ENCODE measurements at regions not wholly inside any gene's neighbourhood (a gene's known extent, or its start where the extent isn't known, plus 50 kb on each side); places are given as distances from the start of the nearest gene placed in this dataset.

DNA sequence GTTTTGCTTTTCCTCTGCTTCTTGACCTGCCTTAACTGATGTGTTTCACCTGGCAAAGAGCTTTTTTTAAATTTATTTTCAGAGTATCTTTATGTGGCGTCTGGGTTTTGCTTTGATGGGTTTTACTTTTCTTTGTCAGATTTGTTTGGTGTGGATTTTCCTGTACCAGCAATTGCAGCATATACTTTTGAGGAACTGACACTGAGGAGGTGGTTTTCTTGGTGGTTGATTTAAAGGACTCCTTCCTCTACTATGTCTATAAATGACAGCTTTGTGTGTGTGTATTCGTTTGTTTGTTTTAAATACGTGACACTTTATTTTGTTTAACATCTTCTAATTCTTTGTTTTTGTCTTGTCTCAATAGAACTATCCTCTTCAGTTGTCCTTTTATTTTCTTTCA, 1071.9 kb upstream of the ARRDC3 start:
- no peak for TF ChIP-seq POLR2A (IDR thresholded peaks at IDR 0.05)
- TF ChIP-seq CTCF (IDR thresholded peaks at IDR 0.05) = no peak
